ENCODE measurements at regions not wholly inside any gene's neighbourhood (a gene's known extent, or its start where the extent isn't known, plus 50 kb on each side); places are given as distances from the start of the nearest gene placed in this dataset.

- TF ChIP-seq, protein P1, sequence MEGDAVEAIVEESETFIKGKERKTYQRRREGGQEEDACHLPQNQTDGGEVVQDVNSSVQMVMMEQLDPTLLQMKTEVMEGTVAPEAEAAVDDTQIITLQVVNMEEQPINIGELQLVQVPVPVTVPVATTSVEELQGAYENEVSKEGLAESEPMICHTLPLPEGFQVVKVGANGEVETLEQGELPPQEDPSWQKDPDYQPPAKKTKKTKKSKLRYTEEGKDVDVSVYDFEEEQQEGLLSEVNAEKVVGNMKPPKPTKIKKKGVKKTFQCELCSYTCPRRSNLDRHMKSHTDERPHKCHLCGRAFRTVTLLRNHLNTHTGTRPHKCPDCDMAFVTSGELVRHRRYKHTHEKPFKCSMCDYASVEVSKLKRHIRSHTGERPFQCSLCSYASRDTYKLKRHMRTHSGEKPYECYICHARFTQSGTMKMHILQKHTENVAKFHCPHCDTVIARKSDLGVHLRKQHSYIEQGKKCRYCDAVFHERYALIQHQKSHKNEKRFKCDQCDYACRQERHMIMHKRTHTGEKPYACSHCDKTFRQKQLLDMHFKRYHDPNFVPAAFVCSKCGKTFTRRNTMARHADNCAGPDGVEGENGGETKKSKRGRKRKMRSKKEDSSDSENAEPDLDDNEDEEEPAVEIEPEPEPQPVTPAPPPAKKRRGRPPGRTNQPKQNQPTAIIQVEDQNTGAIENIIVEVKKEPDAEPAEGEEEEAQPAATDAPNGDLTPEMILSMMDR (IDR thresholded peaks at IDR 0.05), result no peak
- TF ChIP-seq POLR2A (IDR thresholded peaks at IDR 0.05), result no peak
These were observed 1338.9 kb downstream of the MAT2B start for GRCh38 chr5:164844348-164844747.
